GM10266 (cell line): ENCODE measurements at regions not wholly inside any gene's neighbourhood (a gene's known extent, or its start where the extent isn't known, plus 50 kb on each side); places are given as distances from the start of the nearest gene placed in this dataset.
A peak's percentile ranks its signal among the peaks of the same experiment; 100 is the strongest.

Experiments
- DNase-seq: peaks from one replicate; pipeline ENCODE4 v3.0.0; 2012; ENCODE audit errors: extremely low spot score
- TF ChIP-seq, protein P1 (sequence below): IDR thresholded peaks from 2 replicates; pipeline ENCODE4 v1.5.1; 2012; ENCODE audit warnings: mild to moderate bottlenecking, low read depth; ENCODE audit not compliant: control insufficient read depth, insufficient read depth; ENCODE audit errors: missing control alignments

DNA sequence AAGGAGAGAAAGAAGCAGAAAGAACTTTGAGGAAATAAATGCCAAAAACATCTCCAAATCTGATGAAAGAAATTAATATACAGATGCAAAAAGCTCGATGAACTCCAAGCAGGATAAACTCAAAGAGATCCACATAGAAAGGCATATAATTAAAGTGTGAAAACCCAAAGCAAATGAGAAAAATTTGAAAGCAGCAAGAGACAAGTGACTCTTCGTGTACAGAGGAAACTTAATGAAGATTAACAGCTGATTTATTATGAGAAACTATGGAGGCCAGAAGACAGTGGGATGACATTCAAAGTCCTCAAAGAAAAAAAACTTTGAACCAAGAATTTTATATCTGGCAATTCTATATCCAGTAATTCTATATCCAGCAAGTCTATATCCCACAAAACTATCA, 163.0 kb upstream of the TMCC3 start:
- no peak for DNase-seq
- TF ChIP-seq, protein P1, sequence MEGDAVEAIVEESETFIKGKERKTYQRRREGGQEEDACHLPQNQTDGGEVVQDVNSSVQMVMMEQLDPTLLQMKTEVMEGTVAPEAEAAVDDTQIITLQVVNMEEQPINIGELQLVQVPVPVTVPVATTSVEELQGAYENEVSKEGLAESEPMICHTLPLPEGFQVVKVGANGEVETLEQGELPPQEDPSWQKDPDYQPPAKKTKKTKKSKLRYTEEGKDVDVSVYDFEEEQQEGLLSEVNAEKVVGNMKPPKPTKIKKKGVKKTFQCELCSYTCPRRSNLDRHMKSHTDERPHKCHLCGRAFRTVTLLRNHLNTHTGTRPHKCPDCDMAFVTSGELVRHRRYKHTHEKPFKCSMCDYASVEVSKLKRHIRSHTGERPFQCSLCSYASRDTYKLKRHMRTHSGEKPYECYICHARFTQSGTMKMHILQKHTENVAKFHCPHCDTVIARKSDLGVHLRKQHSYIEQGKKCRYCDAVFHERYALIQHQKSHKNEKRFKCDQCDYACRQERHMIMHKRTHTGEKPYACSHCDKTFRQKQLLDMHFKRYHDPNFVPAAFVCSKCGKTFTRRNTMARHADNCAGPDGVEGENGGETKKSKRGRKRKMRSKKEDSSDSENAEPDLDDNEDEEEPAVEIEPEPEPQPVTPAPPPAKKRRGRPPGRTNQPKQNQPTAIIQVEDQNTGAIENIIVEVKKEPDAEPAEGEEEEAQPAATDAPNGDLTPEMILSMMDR: no peak

DNA sequence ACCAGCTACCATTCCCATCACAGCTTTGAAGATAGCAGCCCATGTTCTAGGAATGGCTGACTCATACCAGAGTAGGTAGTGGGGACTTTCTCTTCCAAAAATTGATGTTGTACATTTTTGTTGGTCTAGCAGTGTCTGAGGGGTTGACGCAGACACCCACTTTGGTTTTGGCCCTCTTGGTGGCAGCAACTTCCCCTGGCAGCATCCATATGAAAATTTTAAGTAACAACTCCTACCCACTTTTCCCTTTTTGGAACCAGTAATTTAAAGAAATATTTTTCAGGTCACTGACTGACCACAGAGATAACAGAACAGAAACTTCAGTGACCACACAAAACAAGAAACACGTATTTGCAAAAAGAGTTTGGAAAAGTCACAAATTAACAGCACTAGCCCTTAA, 162.0 kb upstream of the TMCC3 start:
- no peak for DNase-seq
- TF ChIP-seq, protein P1: peak; percentile 17

DNA sequence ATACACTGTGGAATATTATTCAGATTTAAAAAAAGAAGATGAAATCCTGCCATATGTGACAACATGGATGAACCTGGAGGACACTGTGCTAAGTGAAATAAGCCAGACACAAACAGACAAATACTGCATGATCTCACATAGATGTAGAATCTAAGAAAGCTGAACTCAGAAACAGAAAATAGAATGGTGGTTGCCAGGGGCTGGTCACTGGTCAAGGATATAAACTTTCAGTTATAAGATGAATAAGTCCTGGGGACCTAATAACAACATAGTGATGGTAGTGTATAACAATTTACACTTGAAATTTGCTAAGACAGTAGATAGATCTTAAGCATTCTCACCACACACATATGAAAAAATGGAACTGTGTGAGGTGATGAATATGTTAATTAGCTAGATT, 161.3 kb upstream of the TMCC3 start:
- DNase-seq: no peak
- TF ChIP-seq, protein P1: no peak

DNA sequence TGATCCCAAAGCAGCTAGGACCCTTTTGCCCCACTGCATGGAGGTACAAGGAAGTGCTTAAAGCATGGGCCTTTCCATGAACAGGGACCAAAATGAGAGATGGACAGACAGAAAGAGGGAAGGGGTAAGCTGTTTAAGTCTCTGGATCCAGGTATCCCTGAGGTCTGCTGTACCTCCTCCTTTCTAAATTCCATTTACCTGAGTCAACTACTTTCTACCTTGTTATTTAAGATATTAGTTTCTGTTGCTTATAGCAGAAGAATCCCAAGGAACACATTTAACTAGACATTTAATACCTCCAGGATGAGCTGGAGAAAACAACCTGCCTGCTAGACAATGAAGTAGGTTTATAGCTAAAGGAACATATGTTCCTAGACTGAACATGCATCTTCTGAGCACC, 157.6 kb upstream of the TMCC3 start:
- DNase-seq: no peak
- TF ChIP-seq, protein P1: no peak

DNA sequence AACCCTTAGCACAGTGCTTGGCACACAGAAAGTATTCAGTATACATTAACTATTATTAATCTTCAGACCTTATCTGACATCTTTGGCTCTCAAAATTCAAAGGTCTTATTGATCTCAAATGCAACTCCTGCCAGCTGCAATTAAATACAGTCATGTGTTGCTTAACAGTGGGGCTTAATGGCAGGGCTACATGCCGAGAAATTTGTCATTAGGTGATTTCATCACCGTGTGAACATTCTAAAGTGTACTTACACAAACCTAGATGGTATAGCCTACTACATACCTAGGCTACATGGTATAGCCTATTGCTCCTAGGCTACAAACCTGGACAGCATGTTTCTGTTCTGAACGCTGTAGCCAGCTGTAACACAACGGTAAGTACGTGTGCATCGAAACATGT, 156.3 kb upstream of the TMCC3 start:
- TF ChIP-seq, protein P1: no peak

DNA sequence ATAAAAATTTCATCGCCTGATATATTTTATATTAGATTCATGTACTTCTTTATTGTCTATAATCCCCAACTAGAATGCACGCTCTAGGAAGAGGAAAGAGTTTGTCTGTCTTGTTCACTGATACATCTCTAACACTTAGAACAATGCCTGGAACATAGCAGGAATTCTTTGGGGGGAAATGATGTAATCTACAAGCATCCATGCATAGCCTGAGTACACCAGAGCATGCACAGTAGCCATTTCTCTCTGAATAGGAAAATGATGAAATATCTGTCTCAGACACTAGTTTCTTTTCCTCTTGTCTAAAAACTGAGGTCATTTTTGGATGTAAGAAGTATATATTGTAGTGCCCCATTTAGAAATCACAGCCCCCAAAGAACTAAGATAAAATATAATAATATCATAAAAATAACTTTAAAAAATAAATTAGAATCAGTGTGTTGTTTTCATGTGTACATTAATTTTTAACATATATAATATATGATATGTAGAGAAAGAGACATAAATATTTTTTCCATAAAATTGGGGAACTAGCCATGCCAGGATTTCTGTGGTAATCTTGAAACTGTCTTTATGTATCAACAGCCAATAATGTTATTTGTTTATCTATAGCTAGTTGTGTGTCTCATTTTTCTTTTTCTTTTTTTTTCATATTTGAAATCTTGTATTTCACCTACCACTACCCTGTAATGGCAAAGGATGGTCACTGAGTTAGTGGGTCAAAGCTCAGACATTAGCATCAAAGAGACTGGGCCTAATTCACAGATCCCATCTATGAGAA, 155.6 kb upstream of the TMCC3 start:
- no peak for DNase-seq
- TF ChIP-seq, protein P1: no peak

More for the DNA sequence above, 156.3 kb upstream of the TMCC3 start:
- DNase-seq: no peak

DNA sequence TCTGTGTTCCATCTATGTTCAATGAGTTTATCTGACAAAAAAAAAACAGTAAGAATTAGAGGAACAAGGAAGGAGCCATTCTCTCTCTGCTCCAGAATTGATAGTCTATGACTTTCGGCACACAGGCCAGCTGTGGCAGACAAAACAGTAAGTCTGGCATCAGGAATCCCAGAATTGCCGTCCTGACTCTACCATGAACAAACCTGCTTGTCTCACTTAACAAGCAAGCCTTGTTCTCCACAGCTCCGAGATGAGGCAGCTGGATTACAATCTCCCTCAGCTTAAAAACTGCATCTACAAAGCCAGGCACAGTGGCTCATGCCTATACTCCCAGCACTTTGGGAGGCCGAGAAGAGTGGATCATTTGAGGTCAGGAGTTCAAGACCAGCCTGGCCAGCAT, 153.6 kb upstream of the TMCC3 start:
- TF ChIP-seq, protein P1: no peak
- no peak for DNase-seq
